NCI-H748 treated with DMSO at 0.1 percent for 48 hours (cell line): ENCODE measurements at regions not wholly inside any gene's neighbourhood (a gene's known extent, or its start where the extent isn't known, plus 50 kb on each side); places are given as distances from the start of the nearest gene placed in this dataset.
"Not testable (repeated sequence)": the region's sequence is repeated elsewhere in the genome, so short reads cannot be mapped to it uniquely, and the experiment has no call there.

Source experiments
- DNase-seq: peaks from one replicate; lab custom pipeline; 2025; lab: John Stamatoyannopoulos, UW

GRCh38 chr18:25560369-25560768 is 208.4 kb upstream of the ZNF521 start:
- DNase-seq = no peak

DNA sequence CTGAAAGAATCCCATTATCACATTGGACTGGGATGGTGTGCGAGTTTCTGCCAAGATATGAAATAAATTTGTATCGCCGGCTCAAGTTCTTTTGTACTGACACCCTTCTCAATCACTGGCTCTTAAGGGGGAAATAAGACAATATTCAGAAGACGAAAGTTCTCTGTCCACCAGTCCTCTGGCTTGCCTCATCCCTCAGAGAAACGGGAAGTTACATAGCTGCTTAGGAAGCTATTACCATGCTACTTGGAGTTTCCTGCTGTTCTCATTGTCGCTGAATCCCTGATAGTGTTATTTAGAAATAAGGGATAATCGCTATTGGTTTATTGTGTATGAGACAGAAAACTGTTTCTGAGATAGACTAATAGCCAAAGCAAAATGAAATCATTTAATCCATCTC is 205.0 kb upstream of the ZNF521 start:
- no peak for DNase-seq

- DNase-seq = no peak
Observed at GRCh38 chr18:25553631-25554263, 201.8 kb upstream of the ZNF521 start.

- DNase-seq = no peak
Observed at GRCh38 chr18:25544546-25545287, 192.8 kb upstream of the ZNF521 start.

DNA sequence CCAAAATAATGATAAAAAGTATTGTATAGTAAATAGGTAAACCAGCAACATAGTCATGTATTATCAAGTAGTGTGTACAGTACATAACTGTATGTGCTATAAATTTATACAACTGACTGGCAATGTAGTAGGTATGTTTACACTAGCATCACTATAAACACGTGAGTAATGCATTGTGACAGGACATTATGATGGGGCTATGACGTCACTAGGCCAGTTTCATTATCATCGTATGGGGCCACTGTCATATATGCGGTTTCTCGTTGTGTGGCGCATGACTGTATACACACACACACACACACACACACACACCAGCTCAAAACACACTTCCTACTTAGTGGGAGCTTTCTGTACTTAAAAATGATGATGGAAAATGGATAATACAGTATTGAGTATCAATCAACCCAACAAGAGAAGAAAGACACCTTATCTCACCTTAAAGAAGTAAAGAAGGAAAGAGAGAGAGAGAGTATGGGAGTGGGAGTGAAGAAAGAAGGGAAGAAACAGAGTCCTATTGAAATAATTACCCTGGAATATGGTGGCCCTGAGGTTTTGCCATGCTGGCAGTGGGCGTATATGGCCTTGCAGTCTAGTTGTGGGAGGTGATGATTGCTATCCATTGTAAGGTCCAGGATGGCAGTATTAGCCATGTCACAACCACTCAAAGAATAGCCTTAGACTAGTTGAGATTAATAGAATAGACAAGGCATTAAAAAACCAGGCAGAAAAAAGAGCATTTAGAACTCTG is 186.4 kb upstream of the ZNF521 start:
- no peak for DNase-seq

DNA sequence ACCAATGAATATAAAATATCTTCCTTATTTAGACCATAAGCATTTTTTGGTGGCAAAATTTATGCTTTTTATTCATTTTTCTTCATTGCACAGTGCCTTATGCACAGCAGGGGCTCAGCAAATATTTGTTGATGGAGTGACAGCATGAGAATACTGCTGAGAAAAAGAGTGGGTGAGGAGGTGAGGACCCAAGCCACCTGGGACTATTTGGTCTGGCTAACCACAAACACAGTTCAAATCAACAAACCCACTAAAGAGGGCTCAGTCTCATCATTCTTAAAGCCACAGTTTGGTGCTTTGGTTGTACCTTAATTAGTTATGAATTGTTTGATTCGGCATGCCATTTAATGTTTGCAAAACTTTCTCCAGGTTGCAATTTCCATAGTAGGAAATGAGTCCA is 183.5 kb upstream of the ZNF521 start:
- peak; percentile 43 for DNase-seq

DNA sequence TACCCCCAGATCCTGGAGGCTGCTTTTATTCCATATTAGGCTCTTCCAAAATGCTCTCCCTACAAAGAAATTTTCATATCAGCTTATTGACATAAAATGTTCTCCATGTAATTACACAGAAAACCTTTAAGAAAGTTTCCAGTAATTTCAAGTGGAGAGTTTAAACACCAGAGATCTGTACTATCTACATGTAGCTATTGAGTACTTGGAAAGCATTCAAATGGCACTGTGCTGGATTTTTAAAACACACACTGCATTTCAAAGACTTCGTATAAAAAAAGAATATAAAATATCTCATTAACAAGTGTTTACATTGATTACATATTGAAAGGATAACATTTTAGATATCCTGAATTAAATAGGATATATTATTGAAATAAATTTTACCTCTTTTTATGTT is 182.4 kb upstream of the ZNF521 start:
- DNase-seq = no peak

DNA sequence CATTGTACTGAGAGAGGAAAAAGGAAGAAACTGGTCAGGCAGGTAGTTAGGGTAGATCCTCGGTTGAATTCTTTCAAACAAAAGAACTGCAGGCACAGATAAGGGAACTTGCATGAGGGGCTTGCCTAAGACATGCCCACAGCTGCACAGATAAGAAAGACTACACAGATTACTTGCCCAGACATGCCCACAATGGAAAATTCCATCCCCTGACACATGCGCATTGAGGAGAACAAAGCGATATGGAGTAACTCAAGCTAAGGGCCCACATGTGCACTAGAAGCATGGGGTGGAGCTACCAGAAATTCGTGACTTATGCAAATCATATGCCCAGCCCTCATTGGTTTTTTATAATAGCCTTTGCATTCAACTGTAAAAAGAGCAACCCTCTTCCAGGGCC is 181.3 kb upstream of the ZNF521 start:
- DNase-seq = no peak

DNA sequence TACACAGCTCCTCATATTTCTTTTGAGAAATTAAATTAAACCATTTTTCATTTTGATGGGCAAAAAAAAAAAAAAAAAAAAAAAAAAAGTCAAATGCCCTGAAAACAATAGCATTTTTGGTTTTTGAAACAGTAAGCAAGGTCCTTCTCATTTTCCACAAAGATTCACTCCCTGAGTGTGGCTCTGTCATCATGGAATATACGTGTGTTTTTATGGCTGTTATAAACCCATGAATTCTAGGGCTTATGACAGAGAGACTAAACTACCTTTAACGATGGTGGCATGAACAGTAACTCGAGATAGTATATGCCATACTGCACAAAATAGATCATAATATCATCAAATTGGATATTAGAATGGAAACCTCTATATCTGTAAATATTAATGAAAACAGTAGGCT is 179.2 kb upstream of the ZNF521 start:
- DNase-seq = no peak

- DNase-seq = not testable (repeated sequence)
Observed at GRCh38 chr18:25525789-25526188, 173.8 kb upstream of the ZNF521 start.

GRCh38 chr18:25518716-25519053 is 166.7 kb upstream of the ZNF521 start:
- DNase-seq = no peak

GRCh38 chr18:25517881-25518715 is 166.1 kb upstream of the ZNF521 start:
- no peak for DNase-seq

DNA sequence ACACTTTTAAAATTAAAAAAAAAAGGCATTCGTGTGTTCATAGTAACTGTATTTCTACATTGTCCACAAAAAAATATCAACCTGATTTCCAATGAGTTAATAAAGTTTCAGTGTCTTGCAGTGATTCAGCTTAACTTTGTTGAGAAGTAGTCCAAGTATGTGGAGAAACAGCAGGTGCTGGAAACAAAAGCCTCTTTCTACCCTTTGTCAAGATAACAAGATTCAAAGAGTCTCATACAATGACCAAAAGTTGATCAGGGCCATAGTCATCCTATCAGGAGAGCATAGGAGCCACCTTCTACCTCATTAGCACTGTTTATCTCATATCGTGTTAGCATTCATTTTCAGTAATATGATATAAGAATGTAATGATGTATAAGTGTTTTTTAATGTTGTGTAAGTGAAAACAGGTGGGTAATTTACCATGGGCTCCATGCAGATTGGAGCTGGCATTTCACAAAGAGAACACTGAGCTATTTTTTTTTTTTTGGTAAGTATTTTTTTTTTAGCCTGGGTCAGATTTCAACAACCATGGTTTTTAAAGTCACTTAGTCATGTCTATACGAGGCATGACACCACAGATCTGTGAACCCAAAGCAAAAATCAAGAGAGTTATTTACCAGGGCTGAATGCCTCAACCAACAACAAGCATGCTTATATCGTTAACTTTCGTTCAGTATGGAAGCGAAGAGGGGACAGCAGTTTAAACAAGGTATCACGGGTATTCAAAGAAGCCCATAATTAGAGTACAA is 165.0 kb upstream of the ZNF521 start:
- DNase-seq = peak; percentile 97

GRCh38 chr18:25516121-25516520 is 164.2 kb upstream of the ZNF521 start:
- DNase-seq = peak; percentile 94

GRCh38 chr18:25510096-25510495 is 158.1 kb upstream of the ZNF521 start:
- DNase-seq = no peak

- no peak for DNase-seq
Observed at GRCh38 chr18:25503567-25504081, 151.7 kb upstream of the ZNF521 start.

DNA sequence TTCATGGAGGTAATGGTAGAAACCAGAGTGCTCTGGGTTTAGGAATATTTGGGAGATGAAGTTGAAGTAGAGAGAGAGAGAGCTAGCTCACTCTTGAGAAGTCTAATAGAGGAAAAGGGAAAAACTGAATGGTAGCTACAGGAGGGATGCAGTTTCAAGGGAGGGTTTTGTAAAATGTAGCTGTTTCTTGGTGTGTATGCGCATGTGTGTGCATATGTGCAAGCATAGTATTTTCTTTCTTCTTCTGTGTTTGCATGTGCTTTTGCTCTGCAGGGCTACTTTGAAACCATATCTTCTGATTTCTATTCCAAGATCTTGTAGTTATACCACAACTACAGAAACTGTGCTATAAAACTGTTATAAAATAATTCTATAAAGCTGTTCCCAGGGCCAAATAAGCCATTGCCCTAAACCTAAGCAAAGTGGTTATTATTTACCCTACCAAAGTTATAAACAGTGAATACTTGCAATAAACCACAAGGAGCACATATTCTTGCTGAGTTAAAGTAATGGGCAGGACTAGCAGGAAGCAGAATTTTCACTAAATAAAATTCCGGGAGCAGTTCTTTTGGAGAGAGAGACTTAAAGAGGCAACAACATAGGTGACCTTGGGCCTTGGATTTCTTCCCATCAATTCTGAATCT is 145.3 kb upstream of the ZNF521 start:
- no peak for DNase-seq

DNA sequence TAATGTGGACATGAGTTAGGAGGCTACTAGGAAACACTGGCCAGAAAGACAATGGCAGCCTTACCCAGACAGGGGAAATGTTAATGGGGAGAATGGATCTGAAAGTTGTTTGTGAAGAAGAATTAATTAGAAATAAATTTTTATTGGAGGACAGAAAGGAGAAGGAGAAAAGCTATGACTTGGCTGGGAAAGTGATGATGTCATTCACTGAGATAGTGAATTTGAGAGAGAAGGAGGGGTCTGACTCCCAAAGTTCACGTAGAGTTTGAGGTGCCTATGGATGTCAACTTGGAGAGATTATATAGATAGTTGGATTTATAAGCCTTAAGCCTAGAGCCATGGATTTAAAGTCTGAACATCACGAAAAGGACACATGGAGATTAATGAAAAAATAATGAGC is 144.6 kb upstream of the ZNF521 start:
- no peak for DNase-seq

DNA sequence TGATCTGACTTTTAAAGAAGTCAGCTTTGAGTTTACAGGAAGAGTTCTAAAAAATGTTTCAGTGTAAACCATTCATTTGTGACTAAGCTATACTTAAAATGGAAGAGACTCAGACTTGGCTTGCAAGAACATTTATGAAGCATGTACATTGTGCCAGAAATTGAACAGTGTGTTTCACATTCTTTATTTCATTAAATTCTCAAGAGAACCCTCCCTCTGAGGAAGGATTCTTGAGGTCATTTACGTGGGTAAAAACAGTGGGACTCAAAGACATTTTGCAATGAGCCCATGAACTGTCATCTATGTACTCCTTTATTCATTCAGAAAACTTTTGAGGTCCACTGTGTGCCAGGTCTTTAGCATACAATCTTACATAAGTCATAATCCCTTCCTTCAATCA is 143.6 kb upstream of the ZNF521 start:
- DNase-seq = no peak

- no peak for DNase-seq
Observed at GRCh38 chr18:25494888-25495287, 142.9 kb upstream of the ZNF521 start.

- DNase-seq = no peak
Observed at GRCh38 chr18:25493401-25493800, 141.4 kb upstream of the ZNF521 start.
